H1 (cell line): ENCODE measurements at regions not wholly inside any gene's neighbourhood (a gene's known extent, or its start where the extent isn't known, plus 50 kb on each side); places are given as distances from the start of the nearest gene placed in this dataset.

Experiments
- CTCF ChIA-PET: fragments of 300-600 bp; sonication (Branson Sonifier 250); formaldehyde crosslinking; loops from one replicate; lab custom pipeline; 2021; ENCODE audit not compliant: partially characterized antibody; lab: Charles Lee
- POLR2A ChIA-PET: fragments of 300-600 bp; sonication (Branson Sonifier 250); formaldehyde crosslinking; loops from one replicate; lab custom pipeline; 2021; ENCODE audit warnings: inconsistent platforms; ENCODE audit not compliant: partially characterized antibody; lab: Charles Lee
- DNase-seq, 2 experiments: peaks; one replicate each; pipeline versions ENCODE4 v3.0.0 to v3.0.0-alpha.2; 2010 to 2022; ENCODE audit warnings: low spot score in 2 of 2, low read depth in 1 of 2, mixed read lengths in 1 of 2
- FAIRE-seq: peaks from 2 replicates; lab custom pipeline; 2011; peaks lifted over from hg19 to GRCh38; lab: Jason Lieb, UNC
- H2AFZ ChIP-seq: 2 replicates; pipeline ENCODE4 v1.8.1; 2012; ENCODE audit warnings: low read length, inconsistent platforms
- H2AK5ac ChIP-seq: 2 replicates; pipeline ENCODE4 v1.6.1; 2013; ENCODE audit warnings: low read depth, low read length
- H2BK120ac ChIP-seq: replicated peaks from 2 replicates; pipeline ENCODE3; 2013; ENCODE audit warnings: low read depth, low read length, inconsistent platforms
- H2BK12ac ChIP-seq: 2 replicates; pipeline ENCODE4 v1.6.1; 2013; ENCODE audit warnings: low read depth, low read length
- H2BK15ac ChIP-seq: 2 replicates; pipeline ENCODE4 v1.6.1; 2013; ENCODE audit warnings: low read length
- H2BK20ac ChIP-seq: 2 replicates; pipeline ENCODE4 v1.6.1; 2013; ENCODE audit warnings: low read length
- H2BK5ac ChIP-seq: 2 replicates; pipeline ENCODE4 v1.6.1; 2013; ENCODE audit warnings: low read depth, low read length
- H3K14ac ChIP-seq: 2 replicates; pipeline ENCODE4 v1.6.1; 2013; ENCODE audit warnings: inconsistent platforms; ENCODE audit not compliant: insufficient read length
- H3K18ac ChIP-seq: 2 replicates; pipeline ENCODE4 v1.6.1; 2013; ENCODE audit warnings: low read length; ENCODE audit errors: extremely low read depth
- H3K23ac ChIP-seq: 2 replicates; pipeline ENCODE4 v1.6.1; 2013; ENCODE audit warnings: inconsistent platforms; ENCODE audit not compliant: insufficient read length
- H3K23me2 ChIP-seq: 2 replicates; pipeline ENCODE4 v1.6.1; 2013; ENCODE audit warnings: low read depth, low read length
- H3K27ac ChIP-seq: 2 replicates; pipeline ENCODE4 v1.6.1; 2011; ENCODE audit warnings: low read depth, low read length, inconsistent platforms
- H3K27me3 ChIP-seq, 4 experiments: replicated peaks in 1 of 4; 1 replicate in 1 of 4; 2 replicates in 3 of 4; pipeline versions ENCODE4 v1.6.1 to v1.8.1; 2011 to 2013; ENCODE audit warnings: low read length in 3 of 4, mild to moderate bottlenecking in 3 of 4, inconsistent platforms in 2 of 4, mixed read lengths in 2 of 4, moderate library complexity in 1 of 4; ENCODE audit not compliant: control insufficient read depth in 3 of 4, insufficient read depth in 3 of 4; ENCODE audit errors: extremely low read depth in 1 of 4
- H3K36me3 ChIP-seq, 4 experiments: 2 replicates each; pipeline versions ENCODE4 v1.6.1 to v1.8.1; 2011 to 2013; ENCODE audit warnings: mild to moderate bottlenecking in 4 of 4, low read length in 3 of 4, moderate library complexity in 2 of 4, control low read depth in 1 of 4, inconsistent platforms in 1 of 4; ENCODE audit not compliant: insufficient read depth in 4 of 4, control insufficient read depth in 2 of 4
- H3K4ac ChIP-seq: replicated peaks from 2 replicates; pipeline ENCODE3; 2013; ENCODE audit warnings: low read length, low read depth, mixed read lengths, inconsistent platforms; ENCODE audit not compliant: insufficient read length
- H3K4me1 ChIP-seq, 4 experiments: replicated peaks in 1 of 4; 1 replicate in 1 of 4; 2 replicates in 3 of 4; pipeline versions ENCODE4 v1.6.1 to v1.8.1; 2011 to 2013; ENCODE audit warnings: low read length in 3 of 4, inconsistent platforms in 2 of 4, mixed read lengths in 1 of 4; ENCODE audit not compliant: insufficient read depth in 4 of 4, control insufficient read depth in 3 of 4
- H3K4me2 ChIP-seq, 2 experiments: 2 replicates each; pipeline versions ENCODE4 v1.6.1 to v1.8.1; 2011 to 2013; ENCODE audit warnings: low read depth in 2 of 2, low read length in 2 of 2, control low read depth in 1 of 2, inconsistent platforms in 1 of 2, mild to moderate bottlenecking in 1 of 2; ENCODE audit not compliant: insufficient read depth in 1 of 2
- H3K4me3 ChIP-seq, 4 experiments: fragments of 200-600, 300-600 bp in 1 of 4; sonication (generic), shearing (Covaris generic), sonication (Bioruptor Twin) in 1 of 4; 2 replicates each; pipeline versions ENCODE4 v1.5.1 to v1.8.1; 2011 to 2016; ENCODE audit warnings: low read length in 4 of 4, low read depth in 3 of 4, control low read depth in 2 of 4, inconsistent platforms in 2 of 4, mild to moderate bottlenecking in 2 of 4, mixed read lengths in 1 of 4, moderate library complexity in 1 of 4; ENCODE audit not compliant: insufficient read depth in 2 of 4; ENCODE audit errors: extremely low read depth in 1 of 4
- H3K56ac ChIP-seq: replicated peaks from 2 replicates; pipeline ENCODE3; 2013; ENCODE audit warnings: low read depth, mild to moderate bottlenecking, mixed read lengths, low read length, inconsistent platforms; ENCODE audit not compliant: insufficient read length
- H3K79me1 ChIP-seq: 2 replicates; pipeline ENCODE4 v1.6.1; 2013; ENCODE audit warnings: low read depth, low read length, control low read depth
- H3K79me2 ChIP-seq, 2 experiments: 2 replicates each; pipeline versions ENCODE4 v1.6.1 to v1.8.1; 2012 to 2013; ENCODE audit warnings: low read length in 2 of 2, mild to moderate bottlenecking in 2 of 2, inconsistent platforms in 1 of 2; ENCODE audit not compliant: insufficient read depth in 2 of 2, control insufficient read depth in 1 of 2
- H3K9ac ChIP-seq, 4 experiments: replicated peaks in 1 of 4; 1 replicate in 1 of 4; 2 replicates in 3 of 4; pipeline versions ENCODE4 v1.6.1 to v1.8.1; 2011 to 2013; ENCODE audit warnings: low read depth in 3 of 4, low read length in 3 of 4, control low read depth in 2 of 4, mild to moderate bottlenecking in 2 of 4, moderate library complexity in 2 of 4, inconsistent platforms in 1 of 4; ENCODE audit errors: extremely low read depth in 1 of 4
- H3K9me3 ChIP-seq, 2 experiments: 2 replicates each; pipeline versions ENCODE4 v1.6.1 to v1.8.1; 2012 to 2013; ENCODE audit warnings: mild to moderate bottlenecking in 2 of 2, moderate library complexity in 2 of 2, control low read depth in 1 of 2, inconsistent platforms in 1 of 2, low read depth in 1 of 2, low read length in 1 of 2, mixed read lengths in 1 of 2; ENCODE audit not compliant: insufficient read depth in 2 of 2
- H4K20me1 ChIP-seq, 2 experiments: replicated peaks in 1 of 2; 2 replicates each; pipeline versions ENCODE3 to v1.8.1; 2011 to 2013; ENCODE audit warnings: inconsistent platforms in 2 of 2, low read length in 2 of 2, mild to moderate bottlenecking in 1 of 2; ENCODE audit not compliant: insufficient read depth in 2 of 2, control insufficient read depth in 1 of 2
- H4K5ac ChIP-seq: 2 replicates; pipeline ENCODE4 v1.6.1; 2013; ENCODE audit warnings: low read length, low read depth, mixed read lengths, inconsistent platforms; ENCODE audit not compliant: insufficient read length
- H4K8ac ChIP-seq: 2 replicates; pipeline ENCODE4 v1.8.0; 2013; ENCODE audit warnings: mild to moderate bottlenecking, moderate library complexity, low read length, inconsistent platforms; ENCODE audit not compliant: insufficient read depth; ENCODE audit errors: extremely low read depth
- H4K91ac ChIP-seq: replicated peaks from 2 replicates; pipeline ENCODE3; 2013; ENCODE audit warnings: low read length, mixed read lengths, inconsistent platforms; ENCODE audit not compliant: insufficient read length
- CEBPB ChIP-seq: IDR thresholded peaks from 2 replicates; pipeline ENCODE4 v1.6.1; 2012; ENCODE audit warnings: low read depth, low read length
- CHD1 ChIP-seq: IDR thresholded peaks from 2 replicates; pipeline ENCODE4 v1.6.1; 2012; ENCODE audit warnings: low read depth, low read length, improper control_type of control experiment
- CREB1 ChIP-seq: IDR thresholded peaks from 2 replicates; pipeline ENCODE4 v1.6.1; 2012; ENCODE audit warnings: inconsistent platforms
- GABPA ChIP-seq: IDR thresholded peaks from 2 replicates; pipeline ENCODE4 v1.6.1; 2011; ENCODE audit warnings: mild to moderate bottlenecking, low read length, moderate library complexity, borderline replicate concordance; ENCODE audit not compliant: insufficient read depth
- JUND ChIP-seq: IDR thresholded peaks from 2 replicates; pipeline ENCODE4 v1.6.1; 2011; ENCODE audit warnings: mild to moderate bottlenecking, improper control_type of control experiment, low read length
- KDM4A ChIP-seq: IDR thresholded peaks from one replicate; pipeline ENCODE4 v1.7.1; 2012; ENCODE audit warnings: low read depth, mild to moderate bottlenecking, moderate library complexity, low read length, inconsistent platforms; ENCODE audit not compliant: severe bottlenecking
- PHF8 ChIP-seq: fragments of 200-600 bp; sonication (generic); conservative IDR thresholded peaks from 2 replicates; pipeline ENCODE4 v1.7.1; 2012; ENCODE audit warnings: low read depth, mild to moderate bottlenecking, inconsistent platforms, low read length, moderate library complexity
- RAD21 ChIP-seq, 2 experiments: IDR thresholded peaks in 1 of 2; conservative IDR thresholded peaks in 1 of 2; 2 replicates each; pipeline ENCODE4 v1.6.1; 2011; ENCODE audit warnings: low read depth in 2 of 2, low read length in 2 of 2, improper control_type of control experiment in 1 of 2, inconsistent platforms in 1 of 2, mild to moderate bottlenecking in 1 of 2, moderate library complexity in 1 of 2
- RBBP5 ChIP-seq: IDR thresholded peaks from 2 replicates; pipeline ENCODE4 v1.7.1; 2012; ENCODE audit warnings: low read depth, mild to moderate bottlenecking, inconsistent platforms, low read length, moderate library complexity, borderline replicate concordance
- SAP30 ChIP-seq: fragments of 300-600 bp; sonication (generic); IDR thresholded peaks from 2 replicates; pipeline ENCODE4 v1.7.1; 2012; ENCODE audit warnings: low read length, moderate library complexity, mild to moderate bottlenecking, inconsistent platforms; ENCODE audit not compliant: insufficient read depth, insufficient replicate concordance
- SP1 ChIP-seq: IDR thresholded peaks from 2 replicates; pipeline ENCODE4 v1.6.1; 2011; ENCODE audit warnings: low read depth, low read length
- WGBS, 2 experiments: shearing (Covaris generic) in 1 of 2; methylation state at CpG; one replicate each; pipeline versions ENCODE4 v1.1.6 to v1.1.7; 2013 to 2015; ENCODE audit warnings: low lambda C conversion rate in 2 of 2, mixed read lengths in 2 of 2, inconsistent platforms in 1 of 2, low coverage in 1 of 2, missing lambda C conversion rate in 1 of 2; ENCODE audit not compliant: insufficient replicate concordance in 2 of 2, insufficient coverage in 1 of 2, insufficient read length in 1 of 2; ENCODE audit errors: extremely low coverage in 1 of 2, missing lambda C conversion rate in 1 of 2; 5-methylcytosine and 5-hydroxymethylcytosine counted together

GRCh38 chr10:128776673-128777252, 650.5 kb upstream of the MKI67 start:
- DNase-seq (no peak), FAIRE-seq (no peak)
- no peaks in the 10 kb centered on the region for H3K79me2 ChIP-seq
- H3K14ac ChIP-seq, result no peak overlapping the region
- no peaks in the 10 kb centered on the region for H3K23me2 ChIP-seq
- WGBS, 2 experiments, result 80% methylated on average over 9 of the region's 9 CpGs; no CpG with 5 or more reads in 1 of the 2 experiments
- H2AK5ac ChIP-seq, result no peak overlapping the region
- no peak overlapping the region for H2BK120ac ChIP-seq
- H2AFZ ChIP-seq, result no peak overlapping the region
- H3K4ac ChIP-seq, result no peak overlapping the region
- H3K4me1 ChIP-seq, result no peaks in the 10 kb centered on the region
- H3K9ac ChIP-seq, result no peak overlapping the region
- TF ChIP-seq SAP30 (no peak), KDM4A (no peak), CREB1 (no peak), JUND (no peak), RAD21 (IDR thresholded peaks at IDR 0.05 in 1 of 2, conservative IDR thresholded peaks at IDR 0.05 in 1 of 2; ENCODE audit: low read depth in 2 of 2, low read length in 2 of 2) (peak in 1 of 2 experiments; percentile 7; a peak in 1 of 4 replicates), GABPA (no peak), RBBP5 (no peak), PHF8 (no peak), SP1 (no peak), CHD1 (no peak), CEBPB (0 out of 2 replicates have a peak, but pooled peaks have one; percentile 36)
- no peak overlapping the region for H2BK5ac ChIP-seq
- H3K27me3 ChIP-seq, result no peaks in the 10 kb centered on the region
- H4K5ac ChIP-seq, result no peak overlapping the region
- POLR2A ChIA-PET, result no interaction called here
- no peaks in the 10 kb centered on the region for H3K79me1 ChIP-seq
- no peak overlapping the region for H2BK15ac ChIP-seq
- no peak overlapping the region for H3K56ac ChIP-seq
- H2BK12ac ChIP-seq, result no peak overlapping the region
- H3K4me3 ChIP-seq, result no peak overlapping the region
- H4K20me1 ChIP-seq, result no peaks in the 10 kb centered on the region
- no peak overlapping the region for H2BK20ac ChIP-seq
- H3K4me2 ChIP-seq, result no peak overlapping the region
- H3K23ac ChIP-seq, result no peak overlapping the region
- H3K18ac ChIP-seq, result no peak overlapping the region
- CTCF ChIA-PET, result interaction anchor here (0.6 to 1.0 kb wide), 4 partner anchors 9 to 166 kb away, joined by 3 read pairs; no protein-coding TSS in a partner anchor
- H3K9me3 ChIP-seq, result peaks cover 5 to 8% of the 10 kb centered on the region in 2 experiments; a peak in 2 of 4 replicates
- no peak overlapping the region for H3K27ac ChIP-seq
- H4K8ac ChIP-seq, result no peak overlapping the region
- no peaks in the 10 kb centered on the region for H3K36me3 ChIP-seq
- H4K91ac ChIP-seq, result no peak overlapping the region
